Stimulated activated CD4-positive, alpha-beta T cell treated with anti-CD3 and anti-CD28 coated beads, Interleukin-12 subunit alpha, Interleukin-12 subunit beta, amount 100 ng/mL, for 24 hours (primary cell): ENCODE measurements at regions not wholly inside any gene's neighbourhood (a gene's known extent, or its start where the extent isn't known, plus 50 kb on each side); places are given as distances from the start of the nearest gene placed in this dataset.
A peak's percentile ranks its signal among the peaks of the same experiment; 100 is the strongest.
"Not testable (repeated sequence)": the region's sequence is repeated elsewhere in the genome, so short reads cannot be mapped to it uniquely, and the experiment has no call there.

Experiments
- DNase-seq, 2 experiments: peaks; one replicate each; pipeline ENCODE4 v3.0.0-alpha.2; 2020; ENCODE audit warnings: low read depth in 2 of 2

DNA sequence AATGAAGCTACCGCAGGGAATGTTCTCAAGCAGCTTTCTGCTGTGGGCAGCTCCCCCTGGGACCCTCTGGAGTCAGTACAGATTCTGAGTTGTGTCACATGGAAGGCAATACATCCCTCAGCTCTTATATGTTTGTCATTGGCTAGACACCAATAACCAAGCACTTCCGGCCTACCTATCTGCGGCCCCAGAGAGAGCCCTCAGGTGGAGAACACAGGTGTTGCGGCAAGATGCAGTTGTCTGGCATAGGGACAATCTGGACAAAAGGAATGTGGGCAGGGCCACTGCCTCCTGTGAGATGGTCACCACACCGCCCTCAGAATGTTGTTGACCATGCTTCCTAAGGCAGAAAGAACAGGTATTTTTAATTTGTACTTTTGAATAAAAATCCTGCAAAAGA lies 118.7 kb downstream of the BRMS1L start:
- peak in 1 of 2 experiments; percentile 8 for DNase-seq

DNA sequence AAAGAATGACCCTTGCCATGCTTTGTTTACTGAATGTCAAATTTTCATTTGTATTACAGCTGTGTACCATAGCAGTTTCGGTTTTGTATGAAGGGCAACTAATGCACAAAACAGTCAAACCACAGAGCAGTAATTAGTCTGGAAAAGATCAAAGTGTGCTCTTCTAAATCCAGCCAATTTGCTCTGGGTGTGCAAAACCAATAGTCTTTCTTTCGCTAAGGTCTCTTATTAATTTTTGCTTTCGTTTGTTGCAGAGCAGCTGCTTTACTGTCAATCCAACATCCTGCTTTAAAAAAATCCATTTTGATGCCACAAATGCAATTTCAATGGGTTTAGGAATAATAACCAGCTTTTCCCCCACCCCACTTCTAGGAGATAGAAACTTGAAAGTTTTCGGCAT lies 114.2 kb downstream of the BRMS1L start:
- DNase-seq, result no peak

DNA sequence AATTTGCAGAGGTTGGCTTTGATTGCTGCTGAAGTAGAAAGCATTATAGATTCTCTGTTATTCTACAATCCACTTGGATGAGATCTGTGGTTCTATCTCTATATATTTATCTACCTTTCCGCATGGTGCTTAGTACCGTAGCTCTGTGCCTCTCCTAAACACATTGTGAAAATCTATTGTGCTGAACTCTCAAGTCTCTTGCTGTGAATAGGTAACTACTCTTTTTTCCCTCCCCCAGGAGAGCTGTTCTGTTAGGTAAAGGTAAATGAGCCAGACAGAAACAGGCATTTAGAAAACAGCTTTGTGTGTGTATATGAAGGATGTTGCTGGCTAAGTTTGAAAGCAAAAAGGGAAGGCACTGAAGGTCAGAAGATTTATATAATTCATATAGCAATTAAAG lies 112.6 kb downstream of the BRMS1L start:
- no peak for DNase-seq

DNA sequence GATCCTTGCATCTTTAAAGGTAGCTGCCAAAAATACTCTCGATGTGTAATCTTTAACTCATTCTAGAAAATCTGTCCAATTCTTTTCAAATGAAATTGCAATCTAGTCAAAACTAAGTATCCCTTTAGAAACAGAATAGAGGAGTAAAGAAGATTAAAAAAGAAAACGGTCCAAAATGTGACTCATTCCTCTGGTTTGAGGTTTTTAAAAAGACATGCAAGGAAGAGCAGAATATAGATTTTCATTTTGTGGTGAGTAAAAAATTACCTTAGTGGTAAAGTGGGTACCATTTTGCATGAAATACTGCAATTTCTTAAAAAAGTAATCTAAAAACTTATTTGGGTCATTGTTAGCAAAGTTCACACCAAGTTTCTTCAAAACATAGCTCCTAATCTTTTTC lies 108.4 kb downstream of the BRMS1L start:
- DNase-seq, result no peak

DNA sequence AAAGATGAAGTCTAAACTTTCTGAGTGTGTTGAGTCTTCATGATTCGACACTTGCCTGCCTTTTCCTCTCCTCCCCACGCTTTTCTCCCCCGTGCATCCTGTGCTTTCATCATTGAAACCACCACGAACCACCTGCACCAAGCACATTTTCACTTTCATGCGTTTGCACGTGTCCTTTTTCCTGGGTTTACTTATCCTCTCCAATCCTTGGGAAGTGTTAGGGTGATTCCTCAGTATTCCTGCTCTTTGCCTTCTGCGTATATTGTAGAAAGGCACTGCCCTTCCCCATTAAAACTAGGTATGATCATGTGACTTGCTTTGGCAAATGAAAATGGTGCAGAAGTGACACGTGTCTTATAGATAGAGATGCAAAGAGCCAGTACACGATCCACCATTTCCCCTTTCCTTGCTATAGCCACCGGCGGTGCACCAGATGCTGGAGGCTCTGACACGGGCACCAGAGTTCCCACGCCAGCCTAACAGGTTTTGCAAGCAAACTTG lies 106.6 kb downstream of the BRMS1L start:
- peak; percentile 4 to 12 for DNase-seq

DNA sequence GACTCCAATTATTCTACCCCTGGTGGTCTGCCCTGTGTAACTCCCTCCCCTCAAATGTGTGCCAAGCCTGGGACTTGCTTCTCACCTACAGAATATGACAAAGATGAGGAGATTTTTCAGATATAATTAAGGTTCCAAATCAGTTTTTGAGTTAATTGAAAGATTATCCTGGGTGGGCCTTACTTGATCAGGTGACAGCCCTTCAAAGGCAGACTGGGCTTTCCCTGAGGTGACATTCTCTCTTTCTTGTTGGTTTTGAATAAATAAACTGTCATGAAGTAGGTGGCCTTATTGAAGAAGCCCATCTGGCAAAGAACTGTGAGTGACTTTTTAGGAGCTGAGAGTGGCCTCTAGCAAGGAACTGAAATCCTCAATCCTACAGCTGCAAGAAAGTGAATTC lies 106.0 kb downstream of the BRMS1L start:
- DNase-seq, result no peak

DNA sequence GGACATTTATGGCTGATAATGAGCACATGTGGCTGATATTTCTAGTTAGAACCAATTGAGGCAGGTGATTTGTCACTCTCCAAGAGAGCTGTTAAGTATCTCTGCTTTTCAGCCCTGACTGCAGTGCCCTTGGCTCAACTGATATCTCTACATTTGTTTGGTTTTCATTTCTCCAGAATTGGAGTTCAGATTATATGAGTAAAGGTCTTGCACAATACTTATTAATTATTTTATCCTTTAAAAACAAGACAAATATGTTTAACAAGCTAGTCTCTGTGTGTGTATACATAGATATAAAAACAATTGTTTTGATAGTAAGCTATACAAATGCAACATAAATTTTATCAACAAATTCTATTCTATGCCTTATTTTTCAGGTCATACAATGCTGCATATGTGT lies 105.2 kb downstream of the BRMS1L start:
- no peak for DNase-seq

DNA sequence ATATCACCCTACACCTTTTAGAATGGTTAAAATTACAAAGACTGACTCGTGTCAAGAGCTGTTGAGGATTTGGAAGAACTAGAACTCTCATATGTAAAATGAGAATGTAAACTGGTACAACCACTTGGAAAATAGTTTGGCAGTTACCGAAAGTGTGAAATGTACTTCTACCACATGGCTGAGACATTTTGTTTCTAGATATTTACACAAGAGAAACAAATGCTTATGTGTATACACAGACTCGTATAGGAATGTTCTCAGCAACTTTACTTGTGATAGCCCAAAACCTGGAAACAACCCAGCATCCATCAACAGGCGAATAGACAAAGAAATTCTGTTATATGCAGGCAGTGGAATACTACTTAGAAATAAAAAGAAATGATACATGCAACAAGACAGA lies 103.0 kb downstream of the BRMS1L start:
- DNase-seq, result no peak

DNA sequence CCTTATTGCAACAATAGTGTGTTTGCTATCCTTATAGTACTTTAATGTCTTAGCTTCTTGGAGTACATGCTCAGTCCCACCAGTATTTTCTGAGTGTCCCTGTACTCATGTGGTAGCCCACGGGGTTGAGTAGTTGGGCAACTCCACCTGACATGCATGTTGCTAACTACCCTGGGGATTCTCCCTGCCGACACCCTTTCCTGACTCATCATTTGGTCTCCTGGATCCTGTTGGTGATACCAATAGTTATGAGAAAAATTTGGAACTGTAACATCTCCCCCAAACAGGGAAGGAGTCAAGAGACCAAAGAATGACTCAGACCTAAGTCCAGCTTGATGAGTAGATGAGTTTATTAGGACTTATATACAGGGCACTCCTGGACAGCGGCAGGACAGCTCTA lies 101.6 kb downstream of the BRMS1L start:
- DNase-seq, result no peak

DNA sequence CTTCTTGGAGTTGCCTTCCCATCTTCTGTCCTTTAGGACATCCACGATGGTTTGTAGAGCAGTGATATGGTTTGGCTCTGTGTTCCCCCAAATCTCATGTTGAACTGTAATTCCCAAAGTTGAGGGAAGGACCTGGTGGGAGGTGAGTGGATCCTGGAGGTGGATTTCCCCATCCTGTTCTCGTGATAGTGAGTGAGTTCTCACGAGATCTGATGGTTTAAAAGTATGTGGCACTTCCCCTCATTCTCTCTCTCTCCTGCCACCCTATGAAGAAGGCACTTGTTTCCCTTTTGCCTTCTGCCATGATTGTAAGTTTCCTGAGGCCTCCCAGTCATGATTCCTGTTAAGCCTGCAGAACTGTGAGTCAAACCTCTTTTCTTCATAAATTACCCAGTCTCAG lies 99.2 kb downstream of the BRMS1L start:
- DNase-seq, result no peak

DNA sequence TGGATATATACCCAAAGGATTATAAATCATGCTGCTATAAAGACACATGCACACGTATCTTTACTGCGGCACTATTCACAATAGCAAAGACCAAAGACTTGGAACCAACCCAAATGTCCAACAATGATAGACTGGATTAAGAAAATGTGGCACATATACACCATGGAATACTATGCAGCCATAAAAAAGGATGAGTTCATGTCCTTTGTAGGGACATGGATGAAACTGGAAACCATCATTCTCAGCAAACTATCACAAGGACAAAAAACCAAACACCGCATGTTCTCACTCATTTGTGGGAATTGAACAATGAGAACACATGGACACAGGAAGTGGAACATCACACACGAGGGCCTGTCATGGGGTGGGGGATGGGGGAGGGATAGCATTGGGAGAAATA lies 96.5 kb downstream of the BRMS1L start:
- not testable (repeated sequence) for DNase-seq

DNA sequence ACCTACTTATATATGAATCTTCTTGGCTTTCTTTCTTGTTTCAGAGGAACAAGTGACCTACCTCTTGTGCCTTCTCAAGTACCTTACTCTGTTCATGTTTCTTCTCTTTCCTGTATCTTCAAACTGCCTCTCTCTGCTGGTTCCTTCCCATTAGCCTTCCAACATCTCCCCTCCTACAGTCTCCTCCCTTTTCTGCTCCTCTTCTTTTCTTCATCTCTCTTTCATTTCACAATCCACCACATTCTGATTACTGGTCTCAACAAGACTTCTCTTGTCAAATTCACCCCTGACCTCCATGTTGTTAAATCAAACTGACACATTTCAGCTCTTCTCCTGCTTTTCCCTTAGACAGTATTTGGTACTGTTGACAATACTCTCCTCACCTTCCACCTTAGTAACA lies 95.6 kb downstream of the BRMS1L start:
- DNase-seq, result no peak
